Fibroblast of skin of abdomen (primary cell): ENCODE measurements at regions not wholly inside any gene's neighbourhood (a gene's known extent, or its start where the extent isn't known, plus 50 kb on each side); places are given as distances from the start of the nearest gene placed in this dataset.
"Not testable (repeated sequence)": the region's sequence is repeated elsewhere in the genome, so short reads cannot be mapped to it uniquely, and the experiment has no call there.

ENCODE experiments used
- DNase-seq: peaks from one replicate; pipeline ENCODE4 v3.0.0-alpha.2; 2013

- DNase-seq = no peak
These were observed 130.7 kb upstream of the TAF11L2 start for GRCh38 chr5:17367256-17367840.

GRCh38 chr5:17370651-17371050 lies 127.4 kb upstream of the TAF11L2 start:
- DNase-seq = no peak

- DNase-seq = no peak
These were observed 124.6 kb upstream of the TAF11L2 start for GRCh38 chr5:17373406-17373805.

- peak; percentile 20 for DNase-seq
These were observed 124.0 kb upstream of the TAF11L2 start for GRCh38 chr5:17373814-17374556.

- DNase-seq = no peak
These were observed 122.9 kb upstream of the TAF11L2 start for GRCh38 chr5:17374973-17375742.

GRCh38 chr5:17375886-17376285 lies 122.1 kb upstream of the TAF11L2 start:
- not testable (repeated sequence) for DNase-seq

GRCh38 chr5:17378346-17378997 lies 119.6 kb upstream of the TAF11L2 start:
- peak; percentile 60 for DNase-seq

- DNase-seq = peak; percentile 86
These were observed 118.7 kb upstream of the TAF11L2 start for GRCh38 chr5:17379100-17379951.

- DNase-seq = no peak
These were observed 116.1 kb upstream of the TAF11L2 start for GRCh38 chr5:17381932-17382331.

- no peak for DNase-seq
These were observed 114.5 kb upstream of the TAF11L2 start for GRCh38 chr5:17383526-17383925.

- DNase-seq = no peak
These were observed 113.8 kb upstream of the TAF11L2 start for GRCh38 chr5:17384181-17384580.

- DNase-seq = no peak
These were observed 109.3 kb upstream of the TAF11L2 start for GRCh38 chr5:17388717-17389116.

GRCh38 chr5:17394086-17394485 lies 103.9 kb upstream of the TAF11L2 start:
- peak; percentile 15 for DNase-seq

- no peak for DNase-seq
These were observed 102.7 kb upstream of the TAF11L2 start for GRCh38 chr5:17395106-17395880.

GRCh38 chr5:17396247-17396646 lies 101.8 kb upstream of the TAF11L2 start:
- DNase-seq = peak; percentile 34

- peak; percentile 98 for DNase-seq
These were observed 99.6 kb upstream of the TAF11L2 start for GRCh38 chr5:17398431-17398830.

GRCh38 chr5:17398866-17399835 lies 98.9 kb upstream of the TAF11L2 start:
- DNase-seq = no peak

GRCh38 chr5:17399931-17400330 lies 98.1 kb upstream of the TAF11L2 start:
- no peak for DNase-seq

GRCh38 chr5:17400724-17401469 lies 97.1 kb upstream of the TAF11L2 start:
- no peak for DNase-seq
